Activated naive CD8-positive, alpha-beta T cell treated with anti-CD3 and anti-CD28 coated beads, Interleukin-2, amount 50 U/mL, for 24 hours (primary cell): ENCODE measurements at regions not wholly inside any gene's neighbourhood (a gene's known extent, or its start where the extent isn't known, plus 50 kb on each side); places are given as distances from the start of the nearest gene placed in this dataset.
"Not testable (repeated sequence)": the region's sequence is repeated elsewhere in the genome, so short reads cannot be mapped to it uniquely, and the experiment has no call there.

ENCODE experiments used
- ATAC-seq: fragments of 150-1000 bp; cut with Tn5 transposase; one replicate; pipeline ENCODE4 v1.10.0; 2021
- DNase-seq: peaks from one replicate; pipeline ENCODE4 v3.0.0; 2021
- H3K27ac Mint-ChIP-seq: one replicate; pipeline ENCODE4 v1.8.0; 2021; ENCODE audit warnings: mild to moderate bottlenecking, mixed read lengths
- H3K27me3 Mint-ChIP-seq: one replicate; pipeline ENCODE4 v1.8.0; 2021; ENCODE audit warnings: mixed read lengths
- H3K36me3 Mint-ChIP-seq: one replicate; pipeline ENCODE4 v1.8.0; 2021; ENCODE audit warnings: low read depth, mixed read lengths
- H3K4me1 Mint-ChIP-seq: one replicate; pipeline ENCODE4 v1.8.0; 2021; ENCODE audit warnings: mixed read lengths
- H3K4me3 Mint-ChIP-seq: one replicate; pipeline ENCODE4 v1.8.0; 2021; ENCODE audit warnings: mild to moderate bottlenecking, moderate library complexity, mixed read lengths
- H3K9me3 Mint-ChIP-seq: one replicate; pipeline ENCODE4 v1.8.0; 2021; ENCODE audit warnings: mixed read lengths

GRCh38 chr3:161914703-161915417, 418.3 kb downstream of the OTOL1 start:
- Mint-ChIP-seq H3K36me3 (no peaks in the 10 kb centered on the region), H3K27me3 (no peaks in the 10 kb centered on the region), H3K27ac (no peak overlapping the region), H3K4me1 (no peaks in the 10 kb centered on the region), H3K4me3 (no peak overlapping the region), H3K9me3 (peaks cover 5% of the 10 kb centered on the region)
- DNase-seq (no peak), ATAC-seq (no peak)

DNA sequence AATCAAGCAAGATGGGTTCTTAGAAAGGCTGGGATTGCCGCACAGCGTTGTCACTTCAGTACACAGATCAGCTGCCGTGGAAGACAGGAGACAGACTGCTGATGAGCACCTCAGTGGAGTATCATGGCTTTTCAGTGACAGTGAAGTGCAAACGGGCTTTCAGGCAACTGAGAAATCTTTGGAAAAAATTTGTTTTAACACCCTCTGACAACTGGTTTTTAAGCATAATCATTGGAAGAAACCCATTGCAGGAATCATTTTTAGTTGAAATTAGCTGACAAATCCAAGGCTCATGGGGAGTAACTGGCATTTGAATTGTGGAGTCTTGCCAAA, 418.8 kb downstream of the OTOL1 start:
- Mint-ChIP-seq H3K4me1 (no peaks in the 10 kb centered on the region), H3K27ac (no peak overlapping the region), H3K9me3 (peaks cover 5% of the 10 kb centered on the region), H3K4me3 (no peak overlapping the region), H3K27me3 (no peaks in the 10 kb centered on the region), H3K36me3 (no peaks in the 10 kb centered on the region)
- DNase-seq (no peak), ATAC-seq (no peak)

GRCh38 chr3:161920196-161920595, 423.6 kb downstream of the OTOL1 start:
- no peaks in the 10 kb centered on the region for H3K4me1 Mint-ChIP-seq
- no peak overlapping the region for H3K27ac Mint-ChIP-seq
- no peaks in the 10 kb centered on the region for H3K27me3 Mint-ChIP-seq
- peaks cover 11% of the 10 kb centered on the region for H3K9me3 Mint-ChIP-seq
- H3K4me3 Mint-ChIP-seq: no peak overlapping the region
- DNase-seq (no peak), ATAC-seq (no peak)
- H3K36me3 Mint-ChIP-seq: no peaks in the 10 kb centered on the region

DNA sequence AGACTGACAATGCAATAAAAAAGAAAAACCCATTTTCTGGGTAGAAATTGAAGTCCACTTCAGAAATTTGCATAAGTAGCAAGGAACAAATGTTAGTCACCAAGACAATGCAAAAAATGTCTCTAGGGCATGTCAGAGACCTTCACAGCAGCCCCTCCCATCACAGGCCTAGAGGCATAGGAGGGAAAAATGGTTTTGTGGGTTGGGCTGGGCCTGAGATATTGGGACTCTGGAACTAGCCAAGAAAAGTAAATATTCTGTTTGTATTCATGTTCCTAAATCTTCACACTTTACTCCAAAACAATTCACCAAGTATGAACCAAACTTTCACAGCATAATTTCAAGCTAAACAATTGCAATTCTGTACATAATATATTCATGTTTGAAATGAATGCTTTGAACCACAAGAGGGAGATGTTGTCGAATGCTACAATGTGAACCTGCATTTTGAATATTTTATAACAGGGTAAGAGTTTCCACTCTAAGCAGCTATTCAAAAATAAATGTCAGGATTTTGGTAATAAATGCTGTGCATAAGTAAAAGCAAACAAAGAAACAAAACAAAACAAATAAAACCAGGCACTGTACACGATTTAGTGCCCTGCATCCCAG, 429.2 kb downstream of the OTOL1 start:
- Mint-ChIP-seq H3K36me3 (no peaks in the 10 kb centered on the region), H3K27me3 (no peaks in the 10 kb centered on the region), H3K27ac (no peak overlapping the region), H3K4me3 (no peak overlapping the region), H3K4me1 (no peaks in the 10 kb centered on the region), H3K9me3 (peaks cover 10% of the 10 kb centered on the region)
- ATAC-seq (no peak), DNase-seq (no peak)

GRCh38 chr3:161927131-161927530, 430.5 kb downstream of the OTOL1 start:
- H3K36me3 Mint-ChIP-seq: no peaks in the 10 kb centered on the region
- H3K4me1 Mint-ChIP-seq: no peaks in the 10 kb centered on the region
- no peaks in the 10 kb centered on the region for H3K27me3 Mint-ChIP-seq
- H3K4me3 Mint-ChIP-seq: no peak overlapping the region
- ATAC-seq (no peak), DNase-seq (no peak)
- H3K9me3 Mint-ChIP-seq: peaks cover 4% of the 10 kb centered on the region
- no peak overlapping the region for H3K27ac Mint-ChIP-seq

- Mint-ChIP-seq H3K4me3 (no peak overlapping the region), H3K27me3 (no peaks in the 10 kb centered on the region), H3K27ac (no peak overlapping the region), H3K36me3 (no peaks in the 10 kb centered on the region), H3K9me3 (peaks cover 5% of the 10 kb centered on the region), H3K4me1 (no peaks in the 10 kb centered on the region)
- no peak for DNase-seq
- no peak for ATAC-seq
These were observed 443.5 kb downstream of the OTOL1 start for GRCh38 chr3:161939918-161940620.

DNA sequence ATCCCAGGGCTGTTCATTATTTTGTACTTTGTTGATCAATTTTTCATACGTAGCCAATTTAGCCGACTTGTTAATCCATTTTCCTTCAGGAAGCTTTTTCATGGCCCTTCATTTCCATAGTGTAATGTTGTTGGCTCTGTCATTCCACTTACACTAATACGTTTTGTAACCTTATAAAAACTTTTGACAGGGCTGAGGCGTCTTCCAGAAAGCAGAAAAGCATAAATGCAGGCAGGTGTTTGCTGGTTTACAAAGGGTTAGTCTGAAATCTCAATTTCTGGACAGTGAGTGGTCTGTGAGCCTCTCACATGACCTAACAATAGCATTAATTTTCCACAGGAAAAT, 444.0 kb downstream of the OTOL1 start:
- Mint-ChIP-seq H3K27ac (no peak overlapping the region), H3K4me3 (no peak overlapping the region), H3K36me3 (no peaks in the 10 kb centered on the region), H3K9me3 (peaks cover 10% of the 10 kb centered on the region), H3K27me3 (no peaks in the 10 kb centered on the region), H3K4me1 (no peaks in the 10 kb centered on the region)
- DNase-seq (no peak), ATAC-seq (no peak)

DNA sequence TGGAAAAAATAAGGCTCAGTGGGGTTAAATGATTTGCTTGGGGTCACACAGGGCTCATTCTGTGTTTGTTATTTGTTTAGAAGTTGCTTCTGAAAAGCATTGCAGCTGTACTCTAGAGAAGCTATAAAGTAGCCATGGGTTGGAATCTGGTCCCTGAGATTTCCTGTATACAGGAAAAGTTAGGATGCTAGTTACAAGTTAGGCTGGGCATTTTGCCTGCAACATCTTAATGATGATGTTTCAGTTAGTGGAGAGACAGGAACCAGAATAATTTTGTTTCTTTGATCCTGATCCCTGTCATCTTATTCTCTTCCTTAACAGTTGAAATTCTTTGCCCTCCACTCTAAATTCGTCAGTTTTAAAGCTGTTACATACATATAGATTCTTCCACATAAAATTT, 445.3 kb downstream of the OTOL1 start:
- H3K36me3 Mint-ChIP-seq: no peaks in the 10 kb centered on the region
- no peak overlapping the region for H3K27ac Mint-ChIP-seq
- ATAC-seq (no peak), DNase-seq (no peak)
- H3K9me3 Mint-ChIP-seq: peaks cover 13% of the 10 kb centered on the region
- H3K27me3 Mint-ChIP-seq: no peaks in the 10 kb centered on the region
- no peaks in the 10 kb centered on the region for H3K4me1 Mint-ChIP-seq
- no peak overlapping the region for H3K4me3 Mint-ChIP-seq

GRCh38 chr3:161943801-161944345, 447.3 kb downstream of the OTOL1 start:
- H3K27me3 Mint-ChIP-seq, H3K36me3 Mint-ChIP-seq, H3K4me3 Mint-ChIP-seq, H3K27ac Mint-ChIP-seq, DNase-seq, ATAC-seq, H3K4me1 Mint-ChIP-seq: not testable (repeated sequence)
- peaks cover 18% of the 10 kb centered on the region for H3K9me3 Mint-ChIP-seq

DNA sequence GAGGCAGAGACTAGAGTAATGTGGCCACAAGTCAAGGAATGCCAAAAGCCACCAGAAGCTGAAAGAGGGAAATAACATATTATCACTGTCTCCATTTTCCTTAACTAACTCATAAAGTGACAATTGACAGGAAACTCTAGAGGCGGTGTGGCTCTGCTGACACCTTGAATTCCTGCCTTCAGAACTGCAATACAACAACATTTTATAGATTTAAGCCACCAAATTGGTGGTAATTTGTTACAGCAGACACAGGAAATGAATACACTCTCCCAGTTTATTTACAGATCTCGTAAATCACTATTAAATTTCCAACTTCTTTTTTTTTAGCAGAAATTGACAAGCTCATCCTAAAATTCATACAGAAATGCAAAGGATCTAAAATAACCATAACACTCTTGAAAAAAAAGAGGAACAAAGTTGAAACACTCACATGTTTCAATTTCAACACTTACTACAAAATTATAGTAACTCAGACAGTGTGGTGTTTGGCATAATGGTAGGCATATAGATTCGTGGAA, 449.9 kb downstream of the OTOL1 start:
- DNase-seq (no peak), ATAC-seq (no peak)
- Mint-ChIP-seq H3K4me3 (no peak overlapping the region), H3K36me3 (no peaks in the 10 kb centered on the region), H3K4me1 (no peaks in the 10 kb centered on the region), H3K27me3 (no peaks in the 10 kb centered on the region), H3K9me3 (peaks cover 28% of the 10 kb centered on the region), H3K27ac (no peak overlapping the region)

- H3K27ac Mint-ChIP-seq: no peak overlapping the region
- ATAC-seq: no peak
- no peaks in the 10 kb centered on the region for H3K36me3 Mint-ChIP-seq
These were observed 453.8 kb downstream of the OTOL1 start for GRCh38 chr3:161950318-161950868.

GRCh38 chr3:161957467-161957866, 460.9 kb downstream of the OTOL1 start:
- no peak overlapping the region for H3K4me3 Mint-ChIP-seq
- H3K4me1 Mint-ChIP-seq: no peaks in the 10 kb centered on the region
- DNase-seq: no peak
- ATAC-seq: no peak
- H3K9me3 Mint-ChIP-seq: peaks cover 4% of the 10 kb centered on the region
- H3K27ac Mint-ChIP-seq: no peak overlapping the region
- H3K36me3 Mint-ChIP-seq: no peaks in the 10 kb centered on the region
- H3K27me3 Mint-ChIP-seq: no peaks in the 10 kb centered on the region

More at GRCh38 chr3:161950318-161950868, 453.8 kb downstream of the OTOL1 start:
- DNase-seq: no peak
- peaks cover 24% of the 10 kb centered on the region for H3K9me3 Mint-ChIP-seq
- H3K4me1 Mint-ChIP-seq: no peaks in the 10 kb centered on the region
- no peak overlapping the region for H3K4me3 Mint-ChIP-seq
- no peaks in the 10 kb centered on the region for H3K27me3 Mint-ChIP-seq

- ATAC-seq: no peak
- H3K36me3 Mint-ChIP-seq: no peaks in the 10 kb centered on the region
- no peak for DNase-seq
- no peaks in the 10 kb centered on the region for H3K4me1 Mint-ChIP-seq
- peaks cover 21% of the 10 kb centered on the region for H3K9me3 Mint-ChIP-seq
- no peaks in the 10 kb centered on the region for H3K27me3 Mint-ChIP-seq
- H3K27ac Mint-ChIP-seq: no peak overlapping the region
- H3K4me3 Mint-ChIP-seq: no peak overlapping the region
These were observed 468.2 kb downstream of the OTOL1 start for GRCh38 chr3:161964857-161965256.

DNA sequence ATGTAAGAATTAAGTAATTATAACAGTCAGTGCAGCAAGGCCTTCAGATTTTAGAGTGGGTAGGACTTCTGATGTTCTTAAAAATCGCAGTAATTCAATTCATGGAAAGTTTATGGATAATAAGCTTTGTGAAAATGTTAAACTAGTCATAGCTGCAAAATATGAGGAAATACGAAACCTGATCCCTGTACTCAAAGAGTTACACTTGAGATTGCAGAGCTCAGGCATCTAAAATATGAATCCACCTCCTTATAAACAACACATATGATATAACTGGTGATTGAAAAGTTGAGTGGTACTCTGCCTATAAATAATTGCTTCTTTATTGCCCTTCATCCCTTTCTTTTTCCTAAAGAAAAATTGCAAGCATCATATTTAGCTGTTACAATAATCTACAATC, 473.3 kb downstream of the OTOL1 start:
- Mint-ChIP-seq H3K4me1 (no peaks in the 10 kb centered on the region), H3K9me3 (peaks cover 3% of the 10 kb centered on the region), H3K4me3 (no peak overlapping the region), H3K27ac (no peak overlapping the region), H3K36me3 (no peaks in the 10 kb centered on the region), H3K27me3 (no peaks in the 10 kb centered on the region)
- no peak for DNase-seq
- no peak for ATAC-seq

DNA sequence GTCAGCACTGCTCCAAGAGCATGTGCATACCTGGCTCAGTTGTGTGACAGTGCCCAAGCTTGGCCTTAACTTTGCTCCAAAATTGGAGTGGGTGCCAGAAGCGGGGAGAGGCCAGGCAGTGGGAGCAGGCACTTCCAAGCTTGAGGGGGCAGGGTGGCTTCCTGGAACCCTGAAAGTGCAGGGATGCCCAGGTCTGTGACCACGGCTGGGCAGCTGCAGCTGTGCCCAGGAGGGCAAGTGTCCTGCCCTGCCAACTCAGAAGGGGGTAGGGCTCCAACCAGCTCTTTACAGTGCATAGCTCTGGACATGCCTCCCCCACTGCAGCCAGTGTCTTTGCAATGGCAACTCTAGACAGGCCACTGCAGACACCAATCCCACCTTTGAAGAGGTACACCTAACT, 478.6 kb downstream of the OTOL1 start:
- H3K27ac Mint-ChIP-seq: no peak overlapping the region
- no peak overlapping the region for H3K4me3 Mint-ChIP-seq
- H3K9me3 Mint-ChIP-seq: no peaks in the 10 kb centered on the region
- no peak for ATAC-seq
- no peaks in the 10 kb centered on the region for H3K27me3 Mint-ChIP-seq
- no peaks in the 10 kb centered on the region for H3K4me1 Mint-ChIP-seq
- no peaks in the 10 kb centered on the region for H3K36me3 Mint-ChIP-seq
- DNase-seq: no peak
